HEK293 (cell line): ENCODE measurements at regions not wholly inside any gene's neighbourhood (a gene's known extent, or its start where the extent isn't known, plus 50 kb on each side); places are given as distances from the start of the nearest gene placed in this dataset.
A peak's percentile ranks its signal among the peaks of the same experiment; 100 is the strongest.

Source experiments
- KLF1 ChIP-seq: fragments of 450-650 bp; formaldehyde crosslinking; IDR thresholded peaks from 2 replicates; pipeline ENCODE4 v1.5.1; 2016; ENCODE audit warnings: missing biosample characterization, missing genetic modification characterization
- SCRT2 ChIP-seq: fragments of 450-650 bp; formaldehyde crosslinking; IDR thresholded peaks from 2 replicates; pipeline ENCODE4 v1.5.1; 2016; ENCODE audit warnings: missing biosample characterization, missing genetic modification characterization
- ZBTB21 ChIP-seq: fragments of 450-650 bp; formaldehyde crosslinking; IDR thresholded peaks from 2 replicates; pipeline ENCODE4 v1.5.1; 2017; ENCODE audit warnings: missing biosample characterization, missing genetic modification characterization
- ZNF169 ChIP-seq: fragments of 450-650 bp; formaldehyde crosslinking; IDR thresholded peaks from 2 replicates; pipeline ENCODE4 v1.5.1; 2016; ENCODE audit warnings: missing biosample characterization, missing genetic modification characterization
- ZNF221 ChIP-seq: fragments of 450-650 bp; formaldehyde crosslinking; IDR thresholded peaks from 2 replicates; pipeline ENCODE4 v1.5.1; 2017; ENCODE audit warnings: missing biosample characterization, missing genetic modification characterization, borderline replicate concordance
- ZNF24 ChIP-seq: fragments of 450-650 bp; formaldehyde crosslinking; IDR thresholded peaks from 2 replicates; pipeline ENCODE4 v1.5.1; 2016; ENCODE audit warnings: missing biosample characterization, missing genetic modification characterization
- ZNF266 ChIP-seq: fragments of 450-650 bp; formaldehyde crosslinking; IDR thresholded peaks from 2 replicates; pipeline ENCODE4 v1.5.1; 2016; ENCODE audit warnings: missing biosample characterization, missing genetic modification characterization, low read depth
- ZNF404 ChIP-seq: fragments of 450-650 bp; formaldehyde crosslinking; IDR thresholded peaks from 2 replicates; pipeline ENCODE4 v1.5.1; 2017; ENCODE audit warnings: missing biosample characterization, missing genetic modification characterization
- ZNF433 ChIP-seq: fragments of 450-650 bp; formaldehyde crosslinking; IDR thresholded peaks from 2 replicates; pipeline ENCODE4 v1.5.1; 2016; ENCODE audit warnings: missing biosample characterization, missing genetic modification characterization, low read depth
- ZNF521 ChIP-seq: fragments of 450-650 bp; formaldehyde crosslinking; IDR thresholded peaks from 2 replicates; pipeline ENCODE4 v1.5.1; 2017; ENCODE audit warnings: missing biosample characterization, mild to moderate bottlenecking, missing genetic modification characterization
- ZNF530 ChIP-seq: fragments of 450-650 bp; formaldehyde crosslinking; IDR thresholded peaks from 2 replicates; pipeline ENCODE4 v1.5.1; 2016; ENCODE audit warnings: low read depth, missing biosample characterization, missing genetic modification characterization
- ZNF555 ChIP-seq: fragments of 450-650 bp; formaldehyde crosslinking; conservative IDR thresholded peaks from 2 replicates; pipeline ENCODE4 v1.5.1; 2017; ENCODE audit warnings: missing biosample characterization, mild to moderate bottlenecking, missing genetic modification characterization, inconsistent platforms
- ZNF560 ChIP-seq: fragments of 450-650 bp; formaldehyde crosslinking; IDR thresholded peaks from 2 replicates; pipeline ENCODE4 v1.5.1; 2017; ENCODE audit warnings: missing biosample characterization, missing genetic modification characterization, borderline replicate concordance
- ZNF621 ChIP-seq: fragments of 450-650 bp; formaldehyde crosslinking; IDR thresholded peaks from 2 replicates; pipeline ENCODE4 v1.5.1; 2017; ENCODE audit warnings: missing biosample characterization, missing genetic modification characterization
- ZNF623 ChIP-seq: fragments of 450-650 bp; formaldehyde crosslinking; IDR thresholded peaks from 2 replicates; pipeline ENCODE4 v1.5.1; 2016; ENCODE audit warnings: missing biosample characterization, missing genetic modification characterization
- ZNF664 ChIP-seq: fragments of 450-650 bp; formaldehyde crosslinking; IDR thresholded peaks from 2 replicates; pipeline ENCODE4 v1.5.1; 2016; ENCODE audit warnings: missing biosample characterization, missing genetic modification characterization
- ZNF701 ChIP-seq: fragments of 450-650 bp; formaldehyde crosslinking; IDR thresholded peaks from 2 replicates; pipeline ENCODE4 v1.5.1; 2016; ENCODE audit warnings: missing biosample characterization, missing genetic modification characterization
- ZNF768 ChIP-seq: fragments of 450-650 bp; formaldehyde crosslinking; IDR thresholded peaks from 2 replicates; pipeline ENCODE4 v1.5.1; 2018; ENCODE audit warnings: missing biosample characterization, mild to moderate bottlenecking, missing genetic modification characterization
- ZNF791 ChIP-seq: fragments of 450-650 bp; formaldehyde crosslinking; IDR thresholded peaks from 2 replicates; pipeline ENCODE4 v1.5.1; 2016; ENCODE audit warnings: missing biosample characterization, missing genetic modification characterization
- ZNF792 ChIP-seq: fragments of 450-650 bp; formaldehyde crosslinking; IDR thresholded peaks from 2 replicates; pipeline ENCODE4 v1.5.1; 2016; ENCODE audit warnings: missing biosample characterization, missing genetic modification characterization
- ZSCAN16 ChIP-seq: fragments of 450-650 bp; formaldehyde crosslinking; IDR thresholded peaks from 2 replicates; pipeline ENCODE4 v1.5.1; 2016; ENCODE audit warnings: missing biosample characterization, missing genetic modification characterization
- TF ChIP-seq, protein P1 (sequence below): fragments of 450-650 bp; formaldehyde crosslinking; IDR thresholded peaks from 2 replicates; pipeline ENCODE4 v1.5.1; 2016; ENCODE audit warnings: missing biosample characterization, missing genetic modification characterization
- TF ChIP-seq, protein P2 (sequence below): fragments of 450-650 bp; formaldehyde crosslinking; IDR thresholded peaks from 2 replicates; pipeline ENCODE4 v1.5.1; 2017; ENCODE audit warnings: missing biosample characterization, missing genetic modification characterization
- TF ChIP-seq, protein P3 (sequence below): fragments of 450-650 bp; formaldehyde crosslinking; conservative IDR thresholded peaks from 2 replicates; pipeline ENCODE4 v1.5.1; 2016; ENCODE audit warnings: low read depth, missing biosample characterization, missing genetic modification characterization
- TF ChIP-seq, protein P4 (sequence below): fragments of 450-650 bp; formaldehyde crosslinking; IDR thresholded peaks from 2 replicates; pipeline ENCODE4 v1.5.1; 2017; ENCODE audit warnings: missing biosample characterization, missing genetic modification characterization
- TF ChIP-seq, protein P5 (sequence below): fragments of 450-650 bp; formaldehyde crosslinking; IDR thresholded peaks from 2 replicates; pipeline ENCODE4 v1.5.1; 2016; ENCODE audit warnings: missing biosample characterization, missing genetic modification characterization
- TF ChIP-seq, protein P6 (sequence below): fragments of 450-650 bp; formaldehyde crosslinking; IDR thresholded peaks from 2 replicates; pipeline ENCODE4 v1.5.1; 2017; ENCODE audit warnings: missing biosample characterization, missing genetic modification characterization

DNA sequence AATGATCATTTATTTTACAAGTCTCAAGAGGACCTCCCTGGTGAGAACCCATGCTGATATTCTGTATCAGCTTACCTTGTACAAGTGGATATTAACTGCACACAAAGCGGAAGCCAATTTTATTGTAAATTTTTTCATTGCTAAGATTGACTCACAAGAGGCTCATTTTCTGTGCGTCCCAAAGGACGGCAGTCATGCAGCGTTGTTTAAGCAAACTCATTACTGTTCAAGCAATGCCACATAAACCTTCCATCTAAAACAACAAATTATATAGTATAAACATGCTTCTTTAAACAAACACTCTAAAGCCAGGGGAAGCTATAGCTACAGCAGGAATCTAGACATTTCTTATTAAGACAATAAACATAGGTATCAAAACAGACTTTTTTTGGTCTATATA, 575.3 kb downstream of the FRK start (continued):
- TF ChIP-seq, protein P1, sequence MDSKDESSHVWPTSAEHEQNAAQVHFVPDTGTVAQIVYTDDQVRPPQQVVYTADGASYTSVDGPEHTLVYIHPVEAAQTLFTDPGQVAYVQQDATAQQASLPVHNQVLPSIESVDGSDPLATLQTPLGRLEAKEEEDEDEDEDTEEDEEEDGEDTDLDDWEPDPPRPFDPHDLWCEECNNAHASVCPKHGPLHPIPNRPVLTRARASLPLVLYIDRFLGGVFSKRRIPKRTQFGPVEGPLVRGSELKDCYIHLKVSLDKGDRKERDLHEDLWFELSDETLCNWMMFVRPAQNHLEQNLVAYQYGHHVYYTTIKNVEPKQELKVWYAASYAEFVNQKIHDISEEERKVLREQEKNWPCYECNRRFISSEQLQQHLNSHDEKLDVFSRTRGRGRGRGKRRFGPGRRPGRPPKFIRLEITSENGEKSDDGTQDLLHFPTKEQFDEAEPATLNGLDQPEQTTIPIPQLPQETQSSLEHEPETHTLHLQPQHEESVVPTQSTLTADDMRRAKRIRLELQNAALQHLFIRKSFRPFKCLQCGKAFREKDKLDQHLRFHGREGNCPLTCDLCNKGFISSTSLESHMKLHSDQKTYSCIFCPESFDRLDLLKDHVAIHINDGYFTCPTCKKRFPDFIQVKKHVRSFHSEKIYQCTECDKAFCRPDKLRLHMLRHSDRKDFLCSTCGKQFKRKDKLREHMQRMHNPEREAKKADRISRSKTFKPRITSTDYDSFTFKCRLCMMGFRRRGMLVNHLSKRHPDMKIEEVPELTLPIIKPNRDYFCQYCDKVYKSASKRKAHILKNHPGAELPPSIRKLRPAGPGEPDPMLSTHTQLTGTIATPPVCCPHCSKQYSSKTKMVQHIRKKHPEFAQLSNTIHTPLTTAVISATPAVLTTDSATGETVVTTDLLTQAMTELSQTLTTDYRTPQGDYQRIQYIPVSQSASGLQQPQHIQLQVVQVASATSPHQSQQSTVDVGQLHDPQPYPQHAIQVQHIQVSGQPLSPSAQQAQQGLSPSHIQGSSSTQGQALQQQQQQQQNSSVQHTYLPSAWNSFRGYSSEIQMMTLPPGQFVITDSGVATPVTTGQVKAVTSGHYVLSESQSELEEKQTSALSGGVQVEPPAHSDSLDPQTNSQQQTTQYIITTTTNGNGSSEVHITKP (tag by site-specific recombination), result no peak
- TF ChIP-seq ZNF169 (tag by site-specific recombination) (no peak), ZNF560 (tag by site-specific recombination) (no peak), ZBTB21 (tag by site-specific recombination) (0 out of 2 replicates have a peak, but pooled peaks have one; percentile 27), ZNF555 (no peak; the same call in 1 of the 2 replicates), ZNF433 (tag by site-specific recombination) (no peak), ZNF791 (tag by site-specific recombination) (no peak), ZNF221 (tag by site-specific recombination) (no peak), ZNF404 (tag by site-specific recombination) (no peak), KLF1 (tag by site-specific recombination) (no peak), ZNF768 (tag by site-specific recombination) (no peak), ZNF621 (tag by site-specific recombination) (no peak), ZSCAN16 (tag by site-specific recombination) (peak; percentile 48; the same call in 1 of the 2 replicates), ZNF521 (no peak), ZNF664 (no peak), ZNF266 (no peak), ZNF530 (tag by site-specific recombination) (no peak), ZNF701 (tag by site-specific recombination) (no peak), ZNF792 (tag by site-specific recombination) (no peak), ZNF24 (tag by site-specific recombination) (peak; percentile 92), ZNF623 (no peak), SCRT2 (tag by site-specific recombination) (peak; percentile 64)
- TF ChIP-seq, protein P2, sequence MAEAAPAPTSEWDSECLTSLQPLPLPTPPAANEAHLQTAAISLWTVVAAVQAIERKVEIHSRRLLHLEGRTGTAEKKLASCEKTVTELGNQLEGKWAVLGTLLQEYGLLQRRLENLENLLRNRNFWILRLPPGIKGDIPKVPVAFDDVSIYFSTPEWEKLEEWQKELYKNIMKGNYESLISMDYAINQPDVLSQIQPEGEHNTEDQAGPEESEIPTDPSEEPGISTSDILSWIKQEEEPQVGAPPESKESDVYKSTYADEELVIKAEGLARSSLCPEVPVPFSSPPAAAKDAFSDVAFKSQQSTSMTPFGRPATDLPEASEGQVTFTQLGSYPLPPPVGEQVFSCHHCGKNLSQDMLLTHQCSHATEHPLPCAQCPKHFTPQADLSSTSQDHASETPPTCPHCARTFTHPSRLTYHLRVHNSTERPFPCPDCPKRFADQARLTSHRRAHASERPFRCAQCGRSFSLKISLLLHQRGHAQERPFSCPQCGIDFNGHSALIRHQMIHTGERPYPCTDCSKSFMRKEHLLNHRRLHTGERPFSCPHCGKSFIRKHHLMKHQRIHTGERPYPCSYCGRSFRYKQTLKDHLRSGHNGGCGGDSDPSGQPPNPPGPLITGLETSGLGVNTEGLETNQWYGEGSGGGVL (tag by site-specific recombination), result no peak
- TF ChIP-seq, protein P3, sequence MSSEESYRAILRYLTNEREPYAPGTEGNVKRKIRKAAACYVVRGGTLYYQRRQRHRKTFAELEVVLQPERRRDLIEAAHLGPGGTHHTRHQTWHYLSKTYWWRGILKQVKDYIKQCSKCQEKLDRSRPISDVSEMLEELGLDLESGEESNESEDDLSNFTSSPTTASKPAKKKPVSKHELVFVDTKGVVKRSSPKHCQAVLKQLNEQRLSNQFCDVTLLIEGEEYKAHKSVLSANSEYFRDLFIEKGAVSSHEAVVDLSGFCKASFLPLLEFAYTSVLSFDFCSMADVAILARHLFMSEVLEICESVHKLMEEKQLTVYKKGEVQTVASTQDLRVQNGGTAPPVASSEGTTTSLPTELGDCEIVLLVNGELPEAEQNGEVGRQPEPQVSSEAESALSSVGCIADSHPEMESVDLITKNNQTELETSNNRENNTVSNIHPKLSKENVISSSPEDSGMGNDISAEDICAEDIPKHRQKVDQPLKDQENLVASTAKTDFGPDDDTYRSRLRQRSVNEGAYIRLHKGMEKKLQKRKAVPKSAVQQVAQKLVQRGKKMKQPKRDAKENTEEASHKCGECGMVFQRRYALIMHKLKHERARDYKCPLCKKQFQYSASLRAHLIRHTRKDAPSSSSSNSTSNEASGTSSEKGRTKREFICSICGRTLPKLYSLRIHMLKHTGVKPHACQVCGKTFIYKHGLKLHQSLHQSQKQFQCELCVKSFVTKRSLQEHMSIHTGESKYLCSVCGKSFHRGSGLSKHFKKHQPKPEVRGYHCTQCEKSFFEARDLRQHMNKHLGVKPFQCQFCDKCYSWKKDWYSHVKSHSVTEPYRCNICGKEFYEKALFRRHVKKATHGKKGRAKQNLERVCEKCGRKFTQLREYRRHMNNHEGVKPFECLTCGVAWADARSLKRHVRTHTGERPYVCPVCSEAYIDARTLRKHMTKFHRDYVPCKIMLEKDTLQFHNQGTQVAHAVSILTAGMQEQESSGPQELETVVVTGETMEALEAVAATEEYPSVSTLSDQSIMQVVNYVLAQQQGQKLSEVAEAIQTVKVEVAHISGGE (tag by site-specific recombination), result no peak
- TF ChIP-seq, protein P4, sequence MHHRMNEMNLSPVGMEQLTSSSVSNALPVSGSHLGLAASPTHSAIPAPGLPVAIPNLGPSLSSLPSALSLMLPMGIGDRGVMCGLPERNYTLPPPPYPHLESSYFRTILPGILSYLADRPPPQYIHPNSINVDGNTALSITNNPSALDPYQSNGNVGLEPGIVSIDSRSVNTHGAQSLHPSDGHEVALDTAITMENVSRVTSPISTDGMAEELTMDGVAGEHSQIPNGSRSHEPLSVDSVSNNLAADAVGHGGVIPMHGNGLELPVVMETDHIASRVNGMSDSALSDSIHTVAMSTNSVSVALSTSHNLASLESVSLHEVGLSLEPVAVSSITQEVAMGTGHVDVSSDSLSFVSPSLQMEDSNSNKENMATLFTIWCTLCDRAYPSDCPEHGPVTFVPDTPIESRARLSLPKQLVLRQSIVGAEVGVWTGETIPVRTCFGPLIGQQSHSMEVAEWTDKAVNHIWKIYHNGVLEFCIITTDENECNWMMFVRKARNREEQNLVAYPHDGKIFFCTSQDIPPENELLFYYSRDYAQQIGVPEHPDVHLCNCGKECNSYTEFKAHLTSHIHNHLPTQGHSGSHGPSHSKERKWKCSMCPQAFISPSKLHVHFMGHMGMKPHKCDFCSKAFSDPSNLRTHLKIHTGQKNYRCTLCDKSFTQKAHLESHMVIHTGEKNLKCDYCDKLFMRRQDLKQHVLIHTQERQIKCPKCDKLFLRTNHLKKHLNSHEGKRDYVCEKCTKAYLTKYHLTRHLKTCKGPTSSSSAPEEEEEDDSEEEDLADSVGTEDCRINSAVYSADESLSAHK (tag by site-specific recombination), result peak; percentile 91
- TF ChIP-seq, protein P5, sequence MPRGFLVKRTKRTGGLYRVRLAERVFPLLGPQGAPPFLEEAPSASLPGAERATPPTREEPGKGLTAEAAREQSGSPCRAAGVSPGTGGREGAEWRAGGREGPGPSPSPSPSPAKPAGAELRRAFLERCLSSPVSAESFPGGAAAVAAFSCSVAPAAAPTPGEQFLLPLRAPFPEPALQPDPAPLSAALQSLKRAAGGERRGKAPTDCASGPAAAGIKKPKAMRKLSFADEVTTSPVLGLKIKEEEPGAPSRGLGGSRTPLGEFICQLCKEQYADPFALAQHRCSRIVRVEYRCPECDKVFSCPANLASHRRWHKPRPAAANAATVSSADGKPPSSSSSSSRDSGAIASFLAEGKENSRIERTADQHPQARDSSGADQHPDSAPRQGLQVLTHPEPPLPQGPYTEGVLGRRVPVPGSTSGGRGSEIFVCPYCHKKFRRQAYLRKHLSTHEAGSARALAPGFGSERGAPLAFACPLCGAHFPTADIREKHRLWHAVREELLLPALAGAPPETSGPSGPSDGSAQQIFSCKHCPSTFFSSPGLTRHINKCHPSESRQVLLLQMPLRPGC, result peak; percentile 99
- TF ChIP-seq, protein P6, sequence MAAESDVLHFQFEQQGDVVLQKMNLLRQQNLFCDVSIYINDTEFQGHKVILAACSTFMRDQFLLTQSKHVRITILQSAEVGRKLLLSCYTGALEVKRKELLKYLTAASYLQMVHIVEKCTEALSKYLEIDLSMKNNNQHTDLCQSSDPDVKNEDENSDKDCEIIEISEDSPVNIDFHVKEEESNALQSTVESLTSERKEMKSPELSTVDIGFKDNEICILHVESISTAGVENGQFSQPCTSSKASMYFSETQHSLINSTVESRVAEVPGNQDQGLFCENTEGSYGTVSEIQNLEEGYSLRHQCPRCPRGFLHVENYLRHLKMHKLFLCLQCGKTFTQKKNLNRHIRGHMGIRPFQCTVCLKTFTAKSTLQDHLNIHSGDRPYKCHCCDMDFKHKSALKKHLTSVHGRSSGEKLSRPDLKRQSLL (tag by site-specific recombination), result no peak; the same call in 1 of the 2 replicates
